Endothelial cell of umbilical vein (primary cell): ENCODE measurements at regions not wholly inside any gene's neighbourhood (a gene's known extent, or its start where the extent isn't known, plus 50 kb on each side); places are given as distances from the start of the nearest gene placed in this dataset.

Experiments
- EZH2 ChIP-seq: IDR thresholded peaks from 2 replicates; pipeline ENCODE4 v1.6.1; 2012; ENCODE audit warnings: borderline replicate concordance, low read depth, mild to moderate bottlenecking, moderate library complexity, low read length, inconsistent platforms; ENCODE audit not compliant: severe bottlenecking
- MYC ChIP-seq: IDR thresholded peaks from one replicate; pipeline ENCODE4 v1.6.1; 2011; ENCODE audit warnings: mild to moderate bottlenecking, low read depth, low read length
- POLR2A ChIP-seq: IDR thresholded peaks from 2 replicates; pipeline ENCODE4 v1.6.1; 2012; ENCODE audit warnings: low read depth, mild to moderate bottlenecking, control low read depth, low read length
- TF ChIP-seq, protein P1 (sequence below), 2 donors: IDR thresholded peaks; 1 replicate in 1 of 2; 2 replicates in 1 of 2; pipeline ENCODE4 v1.5.1; 2011; ENCODE audit warnings: low read length in 2 of 2, mild to moderate bottlenecking in 2 of 2, moderate library complexity in 2 of 2, control low read depth in 1 of 2, inconsistent platforms in 1 of 2, low read depth in 1 of 2; ENCODE audit not compliant: insufficient read depth in 1 of 2; ENCODE audit errors: extremely low read depth in 1 of 2

DNA sequence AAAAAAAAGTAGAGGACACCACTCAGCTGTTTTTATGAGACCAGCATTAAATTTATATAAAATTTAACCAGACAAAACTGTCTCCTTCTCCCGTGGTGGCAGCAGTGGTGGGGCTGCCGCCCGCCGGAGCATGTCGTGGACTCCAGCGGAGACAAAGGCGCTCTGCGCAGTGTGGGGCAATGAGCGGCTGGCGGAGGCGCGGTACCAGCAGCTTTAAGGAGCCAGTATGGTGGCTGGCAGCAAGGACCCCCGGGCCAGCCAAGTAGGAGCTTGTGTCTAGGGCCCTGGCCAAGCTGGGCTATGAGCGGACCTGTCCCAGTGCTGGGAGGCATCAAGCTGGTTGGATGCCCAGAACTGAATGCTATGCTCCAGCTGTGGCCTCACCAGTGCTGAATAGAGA, 2102.9 kb downstream of the NCAM2 start:
- TF ChIP-seq POLR2A, result no peak
- TF ChIP-seq, protein P1, sequence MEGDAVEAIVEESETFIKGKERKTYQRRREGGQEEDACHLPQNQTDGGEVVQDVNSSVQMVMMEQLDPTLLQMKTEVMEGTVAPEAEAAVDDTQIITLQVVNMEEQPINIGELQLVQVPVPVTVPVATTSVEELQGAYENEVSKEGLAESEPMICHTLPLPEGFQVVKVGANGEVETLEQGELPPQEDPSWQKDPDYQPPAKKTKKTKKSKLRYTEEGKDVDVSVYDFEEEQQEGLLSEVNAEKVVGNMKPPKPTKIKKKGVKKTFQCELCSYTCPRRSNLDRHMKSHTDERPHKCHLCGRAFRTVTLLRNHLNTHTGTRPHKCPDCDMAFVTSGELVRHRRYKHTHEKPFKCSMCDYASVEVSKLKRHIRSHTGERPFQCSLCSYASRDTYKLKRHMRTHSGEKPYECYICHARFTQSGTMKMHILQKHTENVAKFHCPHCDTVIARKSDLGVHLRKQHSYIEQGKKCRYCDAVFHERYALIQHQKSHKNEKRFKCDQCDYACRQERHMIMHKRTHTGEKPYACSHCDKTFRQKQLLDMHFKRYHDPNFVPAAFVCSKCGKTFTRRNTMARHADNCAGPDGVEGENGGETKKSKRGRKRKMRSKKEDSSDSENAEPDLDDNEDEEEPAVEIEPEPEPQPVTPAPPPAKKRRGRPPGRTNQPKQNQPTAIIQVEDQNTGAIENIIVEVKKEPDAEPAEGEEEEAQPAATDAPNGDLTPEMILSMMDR (IDR thresholded peaks at IDR 0.05; ENCODE audit: extremely low read depth in 1 of 2, insufficient read depth in 1 of 2, low read depth in 1 of 2, low read length in 2 of 2), result no peak
- TF ChIP-seq MYC, result no peak
- no peak for TF ChIP-seq EZH2
